Neural cell (in vitro differentiated cells): ENCODE measurements at regions not wholly inside any gene's neighbourhood (a gene's known extent, or its start where the extent isn't known, plus 50 kb on each side); places are given as distances from the start of the nearest gene placed in this dataset.

Source experiments
- H2AFZ ChIP-seq: fragments of 200-600, 300-800 bp; sonication (generic), shearing (Covaris generic); 2 replicates; pipeline ENCODE4 v1.6.0; 2014; ENCODE audit warnings: low read depth, mild to moderate bottlenecking, antibody characterized with exemption, low read length, moderate library complexity
- H3F3A ChIP-seq: fragments of 200-600 bp; shearing (Covaris generic); 2 replicates; pipeline ENCODE4 v1.6.1; 2016; ENCODE audit warnings: mild to moderate bottlenecking, moderate library complexity, mixed read lengths, antibody characterized with exemption, low read length; ENCODE audit not compliant: insufficient read depth, poor library complexity, severe bottlenecking
- H3K27ac ChIP-seq: fragments of 200-600, 300-800 bp; sonication (generic), shearing (Covaris generic); 2 replicates; pipeline ENCODE4 v1.5.1; 2014; ENCODE audit warnings: mild to moderate bottlenecking, low read length, moderate library complexity
- H3K27me3 ChIP-seq: fragments of 300-800, 200-600 bp; sonication (generic), shearing (Covaris generic); 2 replicates; pipeline ENCODE4 v1.6.0; 2014; ENCODE audit warnings: mild to moderate bottlenecking, low read depth, low read length, moderate library complexity; ENCODE audit not compliant: insufficient read depth
- H3K36me3 ChIP-seq: fragments of 300-800, 200-600 bp; sonication (generic), shearing (Covaris generic); 2 replicates; pipeline ENCODE4 v1.5.1; 2014; ENCODE audit warnings: mild to moderate bottlenecking, antibody characterized with exemption, low read length, moderate library complexity; ENCODE audit not compliant: insufficient read depth
- H3K4me2 ChIP-seq: fragments of 300-800, 200-600 bp; sonication (generic), shearing (Covaris generic); 2 replicates; pipeline ENCODE4 v1.6.0; 2014; ENCODE audit warnings: mild to moderate bottlenecking, low read length
- H3K4me3 ChIP-seq: fragments of 300-800, 200-600 bp; sonication (generic), shearing (Covaris generic); 2 replicates; pipeline ENCODE4 v1.5.1; 2014; ENCODE audit warnings: mild to moderate bottlenecking, low read length, moderate library complexity
- H3K79me2 ChIP-seq: fragments of 200-600 bp; shearing (Covaris generic); replicated peaks from 2 replicates; pipeline ENCODE4 v1.6.0; 2014; ENCODE audit warnings: mild to moderate bottlenecking, low read length, moderate library complexity; ENCODE audit not compliant: insufficient read depth
- H3K9ac ChIP-seq: fragments of 300-800, 200-600 bp; sonication (generic), shearing (Covaris generic); 2 replicates; pipeline ENCODE4 v1.6.1; 2016; ENCODE audit warnings: mild to moderate bottlenecking, low read length, mixed read lengths
- H3K9me2 ChIP-seq: fragments of 200-600 bp; shearing (Covaris generic); 2 replicates; pipeline ENCODE4 v1.6.1; 2016; ENCODE audit warnings: mild to moderate bottlenecking, low read length, mixed read lengths; ENCODE audit not compliant: insufficient read depth
- H3K9me3 ChIP-seq: fragments of 200-600, 300-800 bp; sonication (generic), shearing (Covaris generic); 2 replicates; pipeline ENCODE4 v1.6.1; 2016; ENCODE audit warnings: mild to moderate bottlenecking, mixed run types, low read length, moderate library complexity, mixed read lengths
- H4K20me1 ChIP-seq: fragments of 200-600 bp; shearing (Covaris generic); 2 replicates; pipeline ENCODE4 v1.6.1; 2016; ENCODE audit warnings: mild to moderate bottlenecking, mixed run types; ENCODE audit not compliant: insufficient read depth
- EP300 ChIP-seq: fragments of 450-650 bp; conservative IDR thresholded peaks from 2 replicates; pipeline ENCODE4 v1.6.1; 2014; ENCODE audit warnings: antibody characterized with exemption, mild to moderate bottlenecking, moderate library complexity; ENCODE audit not compliant: poor library complexity, severe bottlenecking
- EZH2 ChIP-seq: fragments of 200-600, 300-800 bp; shearing (Covaris generic), sonication (generic); IDR thresholded peaks from 2 replicates; pipeline ENCODE4 v1.6.1; 2014; ENCODE audit warnings: antibody characterized with exemption, low read length, borderline replicate concordance, mild to moderate bottlenecking; ENCODE audit not compliant: insufficient read depth, poor library complexity, severe bottlenecking
- MXI1 ChIP-seq: fragments of 450-650 bp; conservative IDR thresholded peaks from 2 replicates; pipeline ENCODE4 v1.6.1; 2014; ENCODE audit warnings: antibody characterized with exemption, mild to moderate bottlenecking; ENCODE audit not compliant: poor library complexity, severe bottlenecking
- RAD21 ChIP-seq: fragments of 450-650 bp; conservative IDR thresholded peaks from 2 replicates; pipeline ENCODE4 v1.6.1; 2014; ENCODE audit warnings: antibody characterized with exemption, mild to moderate bottlenecking, moderate library complexity
- SMC3 ChIP-seq: fragments of 450-650 bp; conservative IDR thresholded peaks from 2 replicates; pipeline ENCODE4 v1.6.1; 2014; ENCODE audit warnings: antibody characterized with exemption, mild to moderate bottlenecking, moderate library complexity; ENCODE audit not compliant: poor library complexity
- TAF1 ChIP-seq: IDR thresholded peaks from 2 replicates; pipeline ENCODE4 v1.6.1; 2012; ENCODE audit warnings: low read depth
- TF ChIP-seq, protein P1 (sequence below): fragments of 450-650 bp; IDR thresholded peaks from 2 replicates; pipeline ENCODE4 v1.5.1; 2014; ENCODE audit warnings: antibody characterized with exemption, mild to moderate bottlenecking, moderate library complexity; ENCODE audit not compliant: poor library complexity, severe bottlenecking
- TF ChIP-seq, protein P2 (sequence below): IDR thresholded peaks from 2 replicates; pipeline ENCODE4 v1.6.1; 2012; ENCODE audit warnings: borderline replicate concordance

DNA sequence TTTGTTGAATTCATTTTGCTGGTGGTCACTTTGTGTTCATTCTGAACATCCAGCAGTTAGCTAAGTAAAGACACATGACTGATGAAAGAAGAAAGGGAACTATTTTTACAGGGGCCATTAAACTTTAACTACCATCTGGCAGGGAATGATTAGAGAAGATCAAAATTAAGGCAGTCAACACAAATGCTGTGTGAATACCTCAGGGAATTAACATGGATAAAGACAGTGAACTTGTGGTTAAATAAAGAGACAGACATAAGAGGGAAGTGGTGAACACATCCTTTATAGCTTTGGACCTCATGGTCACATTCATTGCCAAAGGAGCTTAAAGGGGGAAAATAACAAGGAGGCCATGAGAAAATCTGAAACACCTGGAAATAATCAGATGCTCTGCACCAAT lies 52.6 kb upstream of the ATP5MC3 start:
- TF ChIP-seq TAF1 (no peak), EZH2 (no peak), EP300 (no peak), SMC3 (no peak), RAD21 (no peak), MXI1 (no peak)
- TF ChIP-seq, protein P1, sequence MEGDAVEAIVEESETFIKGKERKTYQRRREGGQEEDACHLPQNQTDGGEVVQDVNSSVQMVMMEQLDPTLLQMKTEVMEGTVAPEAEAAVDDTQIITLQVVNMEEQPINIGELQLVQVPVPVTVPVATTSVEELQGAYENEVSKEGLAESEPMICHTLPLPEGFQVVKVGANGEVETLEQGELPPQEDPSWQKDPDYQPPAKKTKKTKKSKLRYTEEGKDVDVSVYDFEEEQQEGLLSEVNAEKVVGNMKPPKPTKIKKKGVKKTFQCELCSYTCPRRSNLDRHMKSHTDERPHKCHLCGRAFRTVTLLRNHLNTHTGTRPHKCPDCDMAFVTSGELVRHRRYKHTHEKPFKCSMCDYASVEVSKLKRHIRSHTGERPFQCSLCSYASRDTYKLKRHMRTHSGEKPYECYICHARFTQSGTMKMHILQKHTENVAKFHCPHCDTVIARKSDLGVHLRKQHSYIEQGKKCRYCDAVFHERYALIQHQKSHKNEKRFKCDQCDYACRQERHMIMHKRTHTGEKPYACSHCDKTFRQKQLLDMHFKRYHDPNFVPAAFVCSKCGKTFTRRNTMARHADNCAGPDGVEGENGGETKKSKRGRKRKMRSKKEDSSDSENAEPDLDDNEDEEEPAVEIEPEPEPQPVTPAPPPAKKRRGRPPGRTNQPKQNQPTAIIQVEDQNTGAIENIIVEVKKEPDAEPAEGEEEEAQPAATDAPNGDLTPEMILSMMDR, result no peak
- TF ChIP-seq, protein P2, sequence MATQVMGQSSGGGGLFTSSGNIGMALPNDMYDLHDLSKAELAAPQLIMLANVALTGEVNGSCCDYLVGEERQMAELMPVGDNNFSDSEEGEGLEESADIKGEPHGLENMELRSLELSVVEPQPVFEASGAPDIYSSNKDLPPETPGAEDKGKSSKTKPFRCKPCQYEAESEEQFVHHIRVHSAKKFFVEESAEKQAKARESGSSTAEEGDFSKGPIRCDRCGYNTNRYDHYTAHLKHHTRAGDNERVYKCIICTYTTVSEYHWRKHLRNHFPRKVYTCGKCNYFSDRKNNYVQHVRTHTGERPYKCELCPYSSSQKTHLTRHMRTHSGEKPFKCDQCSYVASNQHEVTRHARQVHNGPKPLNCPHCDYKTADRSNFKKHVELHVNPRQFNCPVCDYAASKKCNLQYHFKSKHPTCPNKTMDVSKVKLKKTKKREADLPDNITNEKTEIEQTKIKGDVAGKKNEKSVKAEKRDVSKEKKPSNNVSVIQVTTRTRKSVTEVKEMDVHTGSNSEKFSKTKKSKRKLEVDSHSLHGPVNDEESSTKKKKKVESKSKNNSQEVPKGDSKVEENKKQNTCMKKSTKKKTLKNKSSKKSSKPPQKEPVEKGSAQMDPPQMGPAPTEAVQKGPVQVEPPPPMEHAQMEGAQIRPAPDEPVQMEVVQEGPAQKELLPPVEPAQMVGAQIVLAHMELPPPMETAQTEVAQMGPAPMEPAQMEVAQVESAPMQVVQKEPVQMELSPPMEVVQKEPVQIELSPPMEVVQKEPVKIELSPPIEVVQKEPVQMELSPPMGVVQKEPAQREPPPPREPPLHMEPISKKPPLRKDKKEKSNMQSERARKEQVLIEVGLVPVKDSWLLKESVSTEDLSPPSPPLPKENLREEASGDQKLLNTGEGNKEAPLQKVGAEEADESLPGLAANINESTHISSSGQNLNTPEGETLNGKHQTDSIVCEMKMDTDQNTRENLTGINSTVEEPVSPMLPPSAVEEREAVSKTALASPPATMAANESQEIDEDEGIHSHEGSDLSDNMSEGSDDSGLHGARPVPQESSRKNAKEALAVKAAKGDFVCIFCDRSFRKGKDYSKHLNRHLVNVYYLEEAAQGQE, result no peak
- Histone ChIP-seq H3K9ac (no peak overlapping the region), H4K20me1 (no peaks in the 10 kb centered on the region), H3K36me3 (no peaks in the 10 kb centered on the region), H3K9me3 (no peaks in the 10 kb centered on the region), H3F3A (no peaks in the 10 kb centered on the region), H3K4me3 (no peak overlapping the region), H2AFZ (no peak overlapping the region), H3K79me2 (no peaks in the 10 kb centered on the region), H3K27ac (no peak overlapping the region), H3K9me2 (no peaks in the 10 kb centered on the region), H3K4me2 (no peak overlapping the region), H3K27me3 (no peaks in the 10 kb centered on the region)

DNA sequence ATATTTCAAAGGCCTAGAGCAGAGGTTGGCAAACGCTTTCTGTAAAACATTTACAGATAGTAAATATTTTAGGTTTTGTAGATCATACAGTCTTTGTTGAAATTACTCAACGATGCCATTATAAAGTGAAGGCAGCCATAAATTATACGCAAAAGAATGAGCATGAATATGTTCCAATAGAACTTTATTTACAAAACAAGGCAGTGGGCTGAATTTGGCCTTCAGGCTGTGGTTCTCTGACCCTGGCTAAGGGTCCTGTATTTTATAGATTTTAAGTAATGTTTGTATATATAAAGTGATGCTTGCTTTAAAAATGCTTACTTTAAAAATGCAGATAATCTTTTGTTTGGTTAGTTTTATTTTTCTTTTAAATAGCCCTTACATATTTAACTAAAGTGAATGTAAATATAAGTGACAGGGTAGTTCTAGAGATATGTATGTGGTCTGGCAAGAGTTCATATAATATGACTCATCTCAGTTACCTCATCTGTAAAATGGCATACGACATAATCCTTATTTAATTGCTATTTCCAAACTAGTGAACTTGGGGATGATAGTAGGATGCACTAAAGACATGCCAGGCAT lies 51.7 kb upstream of the ATP5MC3 start:
- no peak overlapping the region for H3K9ac ChIP-seq
- TF ChIP-seq, protein P2, result no peak
- TF ChIP-seq EZH2 (no peak), SMC3 (no peak), EP300 (no peak)
- TF ChIP-seq, protein P1, result no peak

More for the DNA sequence above, 51.7 kb upstream of the ATP5MC3 start:
- H4K20me1 ChIP-seq, result no peaks in the 10 kb centered on the region
- no peaks in the 10 kb centered on the region for H3K79me2 ChIP-seq
- no peaks in the 10 kb centered on the region for H3K27me3 ChIP-seq
- no peaks in the 10 kb centered on the region for H3K36me3 ChIP-seq
- no peaks in the 10 kb centered on the region for H3F3A ChIP-seq
- no peak overlapping the region for H3K27ac ChIP-seq
- no peaks in the 10 kb centered on the region for H3K9me2 ChIP-seq
- no peak overlapping the region for H3K4me2 ChIP-seq
- H3K4me3 ChIP-seq, result no peak overlapping the region
- no peak overlapping the region for H2AFZ ChIP-seq
- no peaks in the 10 kb centered on the region for H3K9me3 ChIP-seq
